IMR-90 (cell line): ENCODE measurements at regions not wholly inside any gene's neighbourhood (a gene's known extent, or its start where the extent isn't known, plus 50 kb on each side); places are given as distances from the start of the nearest gene placed in this dataset.

Experiments used
- ATAC-seq: fragments of 200-7000 bp; cut with Tn5 transposase; 2 replicates; pipeline ENCODE4 v1.9.1; 2020; ENCODE audit warnings: low read depth, mild to moderate bottlenecking, moderate library complexity
- BruUV-seq: library from RNA; stranded (reverse); fragments of 400-500 nt; replicated peaks from 2 replicates; lab custom pipeline; 2021; lab: Mats Ljungman, UMichigan
- CTCF ChIA-PET: fragments of 300-600 bp; formaldehyde crosslinking; extraction: SDS; loops from one replicate; lab custom pipeline; 2021; ENCODE audit warnings: antibody characterized with exemption; lab: Yijun Ruan, JAX
- POLR2A ChIA-PET: fragments of 300-600 bp; sonication (Branson Sonifier 250); formaldehyde crosslinking; loops from one replicate; lab custom pipeline; 2022; ENCODE audit warnings: antibody characterized with exemption; ENCODE audit not compliant: unreplicated experiment; lab: Charles Lee
- DNase-seq: peaks from one replicate; pipeline ENCODE4 v3.0.0; 2013
- H2AFZ ChIP-seq: replicated peaks from 2 replicates; pipeline ENCODE3; 2013; ENCODE audit warnings: low read length, mild to moderate bottlenecking; ENCODE audit not compliant: poor library complexity
- H2AK5ac ChIP-seq: 2 replicates; pipeline ENCODE4 v1.6.1; 2013; ENCODE audit warnings: low read depth, low read length, inconsistent platforms
- H2AK9ac ChIP-seq: replicated peaks from 2 replicates; pipeline ENCODE3; 2013; ENCODE audit warnings: mild to moderate bottlenecking, low read depth, low read length, moderate library complexity; ENCODE audit not compliant: poor library complexity
- H2BK120ac ChIP-seq: 2 replicates; pipeline ENCODE4 v1.6.1; 2013; ENCODE audit warnings: low read depth, low read length, inconsistent platforms
- H2BK15ac ChIP-seq: 3 replicates; pipeline ENCODE4 v1.6.1; 2013; ENCODE audit warnings: low read depth, low read length, inconsistent platforms
- H2BK20ac ChIP-seq: 2 replicates; pipeline ENCODE4 v1.6.1; 2013; ENCODE audit warnings: low read depth, mild to moderate bottlenecking, inconsistent platforms, low read length, moderate library complexity
- H2BK5ac ChIP-seq: 2 replicates; pipeline ENCODE4 v1.6.1; 2013; ENCODE audit warnings: mild to moderate bottlenecking, low read depth, low read length, inconsistent platforms; ENCODE audit not compliant: poor library complexity, severe bottlenecking
- H3K14ac ChIP-seq: replicated peaks from 2 replicates; pipeline ENCODE4 v1.6.1; 2013; ENCODE audit warnings: low read depth, low read length, inconsistent platforms
- H3K18ac ChIP-seq: 2 replicates; pipeline ENCODE4 v1.6.1; 2013; ENCODE audit warnings: low read depth, low read length, control low read depth
- H3K23ac ChIP-seq: 2 replicates; pipeline ENCODE4 v1.6.1; 2013; ENCODE audit warnings: low read depth, low read length, inconsistent platforms
- H3K27ac ChIP-seq: 2 replicates; pipeline ENCODE4 v1.5.1; 2013; ENCODE audit warnings: mild to moderate bottlenecking, control low read depth, low read length; ENCODE audit not compliant: insufficient read depth
- H3K27me3 ChIP-seq: 2 replicates; pipeline ENCODE4 v1.6.1; 2013; ENCODE audit warnings: low read length; ENCODE audit not compliant: control insufficient read depth, insufficient read depth
- H3K36me3 ChIP-seq: 2 replicates; pipeline ENCODE4 v1.6.1; 2013; ENCODE audit warnings: low read length, mixed read lengths; ENCODE audit not compliant: control insufficient read depth, insufficient read depth
- H3K4ac ChIP-seq: 2 replicates; pipeline ENCODE4 v1.6.1; 2013; ENCODE audit warnings: low read depth, low read length, inconsistent platforms
- H3K4me1 ChIP-seq: 2 replicates; pipeline ENCODE4 v1.6.1; 2013; ENCODE audit warnings: low read length, mixed read lengths; ENCODE audit not compliant: control insufficient read depth, insufficient read depth
- H3K4me2 ChIP-seq: 2 replicates; pipeline ENCODE4 v1.6.1; 2013; ENCODE audit warnings: low read depth, mild to moderate bottlenecking, control low read depth, low read length, moderate library complexity
- H3K4me3 ChIP-seq: 2 replicates; pipeline ENCODE4 v1.5.1; 2013; ENCODE audit warnings: low read depth, mild to moderate bottlenecking, control low read depth, low read length, moderate library complexity; ENCODE audit not compliant: insufficient read depth
- H3K56ac ChIP-seq: 2 replicates; pipeline ENCODE4 v1.6.1; 2013; ENCODE audit warnings: low read length, inconsistent platforms; ENCODE audit not compliant: insufficient read depth; ENCODE audit errors: extremely low read depth
- H3K79me1 ChIP-seq, 2 experiments: 2 replicates each; pipeline ENCODE4 v1.6.1; 2013; ENCODE audit warnings: low read length in 2 of 2, inconsistent platforms in 1 of 2, low read depth in 1 of 2
- H3K9ac ChIP-seq: 2 replicates; pipeline ENCODE4 v1.6.1; 2013; ENCODE audit warnings: low read depth, low read length, control low read depth
- H3K9me1 ChIP-seq: 2 replicates; pipeline ENCODE4 v1.6.1; 2013; ENCODE audit warnings: low read length, inconsistent platforms; ENCODE audit not compliant: insufficient read depth
- H3K9me3 ChIP-seq: 2 replicates; pipeline ENCODE4 v1.6.1; 2013; ENCODE audit warnings: low read length; ENCODE audit not compliant: control insufficient read depth, insufficient read depth
- H4K20me1 ChIP-seq: 2 replicates; pipeline ENCODE4 v1.6.1; 2013; ENCODE audit warnings: low read length, inconsistent platforms; ENCODE audit not compliant: insufficient read depth
- H4K5ac ChIP-seq: 2 replicates; pipeline ENCODE4 v1.6.1; 2013; ENCODE audit warnings: mild to moderate bottlenecking, low read depth, low read length, control low read depth
- H4K8ac ChIP-seq, 2 experiments: 2 replicates each; pipeline ENCODE4 v1.6.1; 2013; ENCODE audit warnings: low read depth in 2 of 2, low read length in 2 of 2, control low read depth in 1 of 2, inconsistent platforms in 1 of 2
- H4K91ac ChIP-seq: 2 replicates; pipeline ENCODE4 v1.6.1; 2013; ENCODE audit warnings: low read depth, low read length, inconsistent platforms; ENCODE audit not compliant: insufficient read depth
- FOS ChIP-seq: fragments of 150-350 bp; IDR thresholded peaks from 2 replicates; pipeline ENCODE4 v1.6.1; 2016; ENCODE audit warnings: low read depth, low read length
- MAFK ChIP-seq: IDR thresholded peaks from 2 replicates; pipeline ENCODE4 v1.6.1; 2012; ENCODE audit warnings: low read depth, low read length, improper control_type of control experiment
- POLR2A ChIP-seq: IDR thresholded peaks from 2 replicates; pipeline ENCODE4 v1.6.1; 2012; ENCODE audit warnings: mild to moderate bottlenecking, low read depth, low read length
- RAD21 ChIP-seq: IDR thresholded peaks from 2 replicates; pipeline ENCODE4 v1.6.1; 2012; ENCODE audit warnings: low read length, improper control_type of control experiment
- RCOR1 ChIP-seq: IDR thresholded peaks from 2 replicates; pipeline ENCODE4 v1.6.1; 2012; ENCODE audit warnings: mild to moderate bottlenecking, low read length, improper control_type of control experiment; ENCODE audit not compliant: insufficient replicate concordance
- RFX5 ChIP-seq: IDR thresholded peaks from 2 replicates; pipeline ENCODE4 v1.8.0; 2012; ENCODE audit warnings: low read depth, mild to moderate bottlenecking, low read length, moderate library complexity
- SMC3 ChIP-seq: fragments of 150-350 bp; IDR thresholded peaks from 2 replicates; pipeline ENCODE4 v1.6.1; 2016; ENCODE audit warnings: low read depth, mild to moderate bottlenecking, antibody characterized with exemption, low read length, moderate library complexity
- USF2 ChIP-seq: fragments of 150-350 bp; IDR thresholded peaks from 2 replicates; pipeline ENCODE4 v1.6.1; 2017; ENCODE audit warnings: mild to moderate bottlenecking, antibody characterized with exemption, low read length, low read depth
- WGBS, 2 experiments: methylation state at CpG; one replicate each; pipeline versions ENCODE4 v1.1.5 to v1.1.7; 2013; ENCODE audit warnings: missing lambda C conversion rate in 2 of 2; ENCODE audit not compliant: insufficient read length in 1 of 2; ENCODE audit errors: extremely low coverage in 2 of 2; 5-methylcytosine and 5-hydroxymethylcytosine counted together
- dilution Hi-C: fragments of 300-500 bp; cut with HindIII; formaldehyde crosslinking; loops from one replicate; pipeline ENCODE4 v1.14.3; 2018; ENCODE audit warnings: low sequenced_read_pairs; ENCODE audit not compliant: unreplicated experiment
- in situ Hi-C: fragments of 300-500 bp; cut with MboI; formaldehyde crosslinking; loops from 3 replicates; pipeline ENCODE4 v1.14.3; 2019; ENCODE audit warnings: low sequenced_read_pairs, inconsistent platforms, mixed read lengths
- intact Hi-C: fragments of 100-400 bp; cut with micrococcal nuclease; formaldehyde crosslinking; loops from 2 replicates; pipeline ENCODE4 v1.10.0; 2022

- intact Hi-C loops: no loop called here
- peaks cover 1% of the 10 kb centered on the region; the same call in 1 of the 2 replicates for H3K4me1 ChIP-seq
- no peaks in the 10 kb centered on the region; the same call in 1 of the 2 replicates for H4K20me1 ChIP-seq
- H2AK9ac ChIP-seq: no peak overlapping the region
- POLR2A ChIA-PET: no interaction called here
- H3K18ac ChIP-seq: no peak overlapping the region
- H3K4me2 ChIP-seq: no peak overlapping the region
- H4K8ac ChIP-seq: no peak overlapping the region
- WGBS, 2 experiments: 43% methylated on average over 1 of the region's 5 CpGs; no CpG with 5 or more reads in 1 of the 2 experiments
- TF ChIP-seq RCOR1 (no peak), FOS (no peak), RFX5 (no peak), USF2 (no peak), RAD21 (no peak), SMC3 (no peak), POLR2A (no peak), MAFK (no peak)
- no peaks in the 10 kb centered on the region for H3K9me1 ChIP-seq
- no peak for DNase-seq
- CTCF ChIA-PET: interaction anchor here (0.6 kb wide), 1 partner anchor 435 kb away, joined by 3 read pairs; no protein-coding TSS in a partner anchor
- H3K56ac ChIP-seq: no peak overlapping the region
- no peaks in the 10 kb centered on the region for H3K79me1 ChIP-seq
- BruUV-seq: no TSS peak
- no peak overlapping the region for H2BK15ac ChIP-seq
- H3K9me3 ChIP-seq: no peaks in the 10 kb centered on the region; the same call in 1 of the 2 replicates
- H3K23ac ChIP-seq: no peak overlapping the region
- H2BK120ac ChIP-seq: no peak overlapping the region
- no peak overlapping the region for H3K4ac ChIP-seq
- no peak overlapping the region for H3K14ac ChIP-seq
- H2BK20ac ChIP-seq: no peak overlapping the region
- no peak overlapping the region for H4K91ac ChIP-seq
- H3K27me3 ChIP-seq: peaks cover 33% of the 10 kb centered on the region
- no peak for ATAC-seq
- no peak overlapping the region for H2AFZ ChIP-seq
- H2BK5ac ChIP-seq: no peak overlapping the region
- H3K9ac ChIP-seq: no peak overlapping the region
- no peak overlapping the region for H4K5ac ChIP-seq
- in situ Hi-C loops: no loop called here
- no peaks in the 10 kb centered on the region for H3K36me3 ChIP-seq
- H2AK5ac ChIP-seq: no peak overlapping the region
- H3K27ac ChIP-seq: no peak overlapping the region
- dilution Hi-C loops: no loop called here
- H3K4me3 ChIP-seq: no peak overlapping the region
These were observed 125.0 kb upstream of the MSX1 start for GRCh38 chr4:4734425-4734824.
